GM23338 (cell line): ENCODE measurements at regions not wholly inside any gene's neighbourhood (a gene's known extent, or its start where the extent isn't known, plus 50 kb on each side); places are given as distances from the start of the nearest gene placed in this dataset.

Experiments used
- ATAC-seq: fragments of 200-7000 bp; cut with Tn5 transposase; 3 replicates; pipeline ENCODE4 v1.9.1; 2020
- DNase-seq: peaks from one replicate; pipeline ENCODE4 v3.0.0-alpha.2; 2015; ENCODE audit warnings: low spot score
- H2AFZ ChIP-seq: fragments of 200-600 bp; sonication (generic); 2 replicates; pipeline ENCODE4 v1.8.0; 2016; ENCODE audit warnings: antibody characterized with exemption, mild to moderate bottlenecking, moderate library complexity
- H3F3A ChIP-seq: fragments of 200-600 bp; sonication (generic); replicated peaks from 2 replicates; pipeline ENCODE4 v1.8.0; 2017; ENCODE audit warnings: antibody characterized with exemption, mixed run types, low read depth
- H3K27ac ChIP-seq: fragments of 200-600 bp; sonication (generic); 2 replicates; pipeline ENCODE4 v1.6.1; 2016; ENCODE audit warnings: low read depth
- H3K27me3 ChIP-seq: fragments of 200-600 bp; sonication (generic); 2 replicates; pipeline ENCODE4 v1.8.0; 2016; ENCODE audit warnings: mild to moderate bottlenecking, mixed run types, moderate library complexity; ENCODE audit not compliant: insufficient read depth
- H3K36me3 ChIP-seq: fragments of 200-600 bp; sonication (generic); 2 replicates; pipeline ENCODE4 v1.8.0; 2016; ENCODE audit warnings: mild to moderate bottlenecking; ENCODE audit not compliant: insufficient read depth
- H3K4me1 ChIP-seq: fragments of 200-600 bp; sonication (generic); 2 replicates; pipeline ENCODE4 v1.8.0; 2016; ENCODE audit warnings: mild to moderate bottlenecking, moderate library complexity; ENCODE audit not compliant: insufficient read depth
- H3K4me2 ChIP-seq: fragments of 200-600 bp; sonication (generic); 2 replicates; pipeline ENCODE4 v1.7.1; 2017; ENCODE audit warnings: mixed run types
- H3K4me3 ChIP-seq: fragments of 200-600 bp; sonication (generic); 2 replicates; pipeline ENCODE4 v1.6.1; 2016; ENCODE audit warnings: mixed run types
- H3K79me2 ChIP-seq: fragments of 200-600 bp; sonication (generic); replicated peaks from 2 replicates; pipeline ENCODE4 v1.8.0; 2017; ENCODE audit warnings: mild to moderate bottlenecking; ENCODE audit not compliant: insufficient read depth
- H3K9me2 ChIP-seq: fragments of 200-600 bp; sonication (generic); 2 replicates; pipeline ENCODE4 v1.8.0; 2017; ENCODE audit not compliant: insufficient read depth
- H4K20me1 ChIP-seq: fragments of 200-600 bp; sonication (generic); replicated peaks from 2 replicates; pipeline ENCODE4 v1.8.0; 2017; ENCODE audit warnings: mild to moderate bottlenecking; ENCODE audit not compliant: insufficient read depth
- H3K27ac Mint-ChIP-seq: 2 replicates; pipeline ENCODE4 v1.8.0; 2020; ENCODE audit warnings: inconsistent platforms, mild to moderate bottlenecking, moderate library complexity, mixed read lengths
- H3K27me3 Mint-ChIP-seq: 3 replicates; pipeline ENCODE4 v1.8.0; 2022; ENCODE audit warnings: low read depth, mild to moderate bottlenecking, moderate library complexity, mixed read lengths, inconsistent platforms; ENCODE audit not compliant: insufficient read depth, poor library complexity
- H3K36me3 Mint-ChIP-seq: 3 replicates; pipeline ENCODE4 v1.8.0; 2021; ENCODE audit warnings: low read depth, mild to moderate bottlenecking, inconsistent platforms, moderate library complexity, mixed read lengths
- H3K4me1 Mint-ChIP-seq: 3 replicates; pipeline ENCODE4 v1.8.0; 2020; ENCODE audit warnings: mild to moderate bottlenecking, inconsistent platforms, mixed read lengths
- H3K4me3 Mint-ChIP-seq: 3 replicates; pipeline ENCODE4 v1.8.0; 2021; ENCODE audit warnings: moderate library complexity, mild to moderate bottlenecking, inconsistent platforms, mixed read lengths
- H3K9me3 Mint-ChIP-seq: 3 replicates; pipeline ENCODE4 v1.8.0; 2020; ENCODE audit warnings: moderate library complexity, mild to moderate bottlenecking, inconsistent platforms, mixed read lengths
- CREB1 ChIP-seq: fragments of 250-450 bp; sonication (Bioruptor Pico); IDR thresholded peaks from 2 replicates; pipeline ENCODE4 v1.5.0; 2020; ENCODE audit warnings: low read depth, mild to moderate bottlenecking, moderate library complexity
- EZH2 ChIP-seq: fragments of 200-600 bp; sonication (generic); IDR thresholded peaks from one replicate; pipeline ENCODE4 v1.8.0; 2017; ENCODE audit warnings: antibody characterized with exemption, mild to moderate bottlenecking, low read depth; ENCODE audit not compliant: unreplicated experiment
- JUNB ChIP-seq: IDR thresholded peaks from one replicate; pipeline ENCODE4 v1.6.1; 2016; ENCODE audit warnings: antibody characterized with exemption; ENCODE audit not compliant: unreplicated experiment
- REST ChIP-seq: IDR thresholded peaks from one replicate; pipeline ENCODE4 v1.6.1; 2018; ENCODE audit warnings: antibody characterized with exemption; ENCODE audit not compliant: unreplicated experiment
- STAT1 ChIP-seq: IDR thresholded peaks from one replicate; pipeline ENCODE4 v1.6.1; 2016; ENCODE audit warnings: antibody characterized with exemption; ENCODE audit not compliant: unreplicated experiment
- ZNF114 ChIP-seq: fragments of 250-450 bp; sonication (Bioruptor Pico); IDR thresholded peaks from 2 replicates; pipeline ENCODE4 v1.5.0; 2020; ENCODE audit warnings: mild to moderate bottlenecking, moderate library complexity
- ZNF331 ChIP-seq: fragments of 250-450 bp; sonication (Bioruptor Pico); IDR thresholded peaks from 2 replicates; pipeline ENCODE4 v1.5.0; 2020; ENCODE audit warnings: low read depth, mild to moderate bottlenecking, moderate library complexity
- ZNF462 ChIP-seq: fragments of 250-450 bp; sonication (Bioruptor Pico); IDR thresholded peaks from 2 replicates; pipeline ENCODE4 v1.5.0; 2020; ENCODE audit warnings: mild to moderate bottlenecking, moderate library complexity
- TF ChIP-seq, protein P1 (sequence below), 2 experiments: fragments of 200-600 bp in 1 of 2; sonication (generic) in 1 of 2; conservative IDR thresholded peaks; 2 replicates each; pipeline versions ENCODE4 v1.5.1 to v1.6.1; 2016 to 2017; ENCODE audit warnings: antibody characterized with exemption in 2 of 2, low read depth in 2 of 2, mild to moderate bottlenecking in 2 of 2, moderate library complexity in 1 of 2

DNA sequence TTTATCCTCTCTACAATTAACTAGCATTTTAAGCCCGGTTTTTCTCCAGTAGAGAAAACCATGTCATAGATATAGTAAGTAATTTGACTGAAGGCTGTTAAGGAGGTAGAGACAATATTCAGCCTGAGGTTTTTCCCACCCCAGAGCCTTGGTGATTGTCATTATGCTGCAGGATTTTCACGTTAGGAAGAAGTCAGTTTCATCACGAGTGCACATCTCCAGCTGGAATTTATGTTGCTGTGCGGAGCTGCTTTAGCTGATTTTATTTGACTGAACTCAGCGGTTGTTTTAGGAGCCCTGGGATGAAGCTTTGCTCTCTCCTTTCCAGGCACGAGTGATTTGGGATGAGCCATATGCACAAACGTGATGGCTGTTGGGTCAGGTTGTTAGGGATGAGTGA is 271.3 kb upstream of the RGMA start (continued):
- TF ChIP-seq ZNF331 (no peak), REST (no peak), EZH2 (no peak), JUNB (no peak), ZNF114 (no peak), STAT1 (no peak)

GRCh38 chr15:93359425-93360131 is 270.6 kb upstream of the RGMA start:
- H3K4me2 ChIP-seq, result no peak overlapping the region
- ATAC-seq (no peak), DNase-seq (no peak)
- no peaks in the 10 kb centered on the region for H3K9me3 Mint-ChIP-seq
- no peak overlapping the region for H3K27ac Mint-ChIP-seq
- H2AFZ ChIP-seq, result no peak overlapping the region
- no peak overlapping the region for H3K27ac ChIP-seq
- H3K4me1 Mint-ChIP-seq, result peaks cover 22% of the 10 kb centered on the region
- no peak overlapping the region for H3K4me3 Mint-ChIP-seq
- no peak overlapping the region for H3K4me3 ChIP-seq
- no peaks in the 10 kb centered on the region for H3F3A ChIP-seq
- peaks cover 64% of the 10 kb centered on the region for H3K27me3 ChIP-seq
- no peak for TF ChIP-seq JUNB
- no peak for TF ChIP-seq CREB1 (CRISPR knock-in tag)
- no peak for TF ChIP-seq ZNF462
- TF ChIP-seq, protein P1, sequence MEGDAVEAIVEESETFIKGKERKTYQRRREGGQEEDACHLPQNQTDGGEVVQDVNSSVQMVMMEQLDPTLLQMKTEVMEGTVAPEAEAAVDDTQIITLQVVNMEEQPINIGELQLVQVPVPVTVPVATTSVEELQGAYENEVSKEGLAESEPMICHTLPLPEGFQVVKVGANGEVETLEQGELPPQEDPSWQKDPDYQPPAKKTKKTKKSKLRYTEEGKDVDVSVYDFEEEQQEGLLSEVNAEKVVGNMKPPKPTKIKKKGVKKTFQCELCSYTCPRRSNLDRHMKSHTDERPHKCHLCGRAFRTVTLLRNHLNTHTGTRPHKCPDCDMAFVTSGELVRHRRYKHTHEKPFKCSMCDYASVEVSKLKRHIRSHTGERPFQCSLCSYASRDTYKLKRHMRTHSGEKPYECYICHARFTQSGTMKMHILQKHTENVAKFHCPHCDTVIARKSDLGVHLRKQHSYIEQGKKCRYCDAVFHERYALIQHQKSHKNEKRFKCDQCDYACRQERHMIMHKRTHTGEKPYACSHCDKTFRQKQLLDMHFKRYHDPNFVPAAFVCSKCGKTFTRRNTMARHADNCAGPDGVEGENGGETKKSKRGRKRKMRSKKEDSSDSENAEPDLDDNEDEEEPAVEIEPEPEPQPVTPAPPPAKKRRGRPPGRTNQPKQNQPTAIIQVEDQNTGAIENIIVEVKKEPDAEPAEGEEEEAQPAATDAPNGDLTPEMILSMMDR (conservative IDR thresholded peaks at IDR 0.05; ENCODE audit: low read depth in 2 of 2), result no peak
- H3K36me3 Mint-ChIP-seq, result no peaks in the 10 kb centered on the region
- H3K27me3 Mint-ChIP-seq, result peaks cover 59% of the 10 kb centered on the region
- H3K79me2 ChIP-seq, result no peaks in the 10 kb centered on the region
- H4K20me1 ChIP-seq, result no peaks in the 10 kb centered on the region
- no peaks in the 10 kb centered on the region for H3K9me2 ChIP-seq
- H3K36me3 ChIP-seq, result no peaks in the 10 kb centered on the region
- H3K4me1 ChIP-seq, result peaks cover 24% of the 10 kb centered on the region
